ENCODE measurements at regions not wholly inside any gene's neighbourhood (a gene's known extent, or its start where the extent isn't known, plus 50 kb on each side); places are given as distances from the start of the nearest gene placed in this dataset.
"Not testable (repeated sequence)": the region's sequence is repeated elsewhere in the genome, so short reads cannot be mapped to it uniquely, and the experiment has no call there.

DNA sequence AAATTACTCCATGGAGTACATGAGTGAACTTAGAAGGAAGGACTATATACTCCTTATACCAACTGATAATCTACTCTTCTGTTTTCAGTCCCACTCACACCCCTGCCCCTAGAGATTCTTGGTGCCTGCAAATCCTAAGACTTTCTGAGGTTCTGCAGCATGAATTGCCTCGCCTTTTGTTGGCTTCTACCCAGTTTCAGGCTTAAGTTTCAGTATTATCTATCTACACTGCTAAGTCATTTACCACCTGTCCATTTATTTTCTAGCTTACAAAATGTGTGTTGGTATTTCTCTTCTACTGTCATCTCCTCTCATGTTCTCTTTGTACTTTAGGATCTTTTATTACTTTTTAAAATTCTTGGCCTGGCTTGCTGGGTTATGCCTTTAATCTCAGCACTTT, 94.4 kb upstream of the AMOT start:
- Histone ChIP-seq H3K4me3 (replicated peaks; ENCODE audit: insufficient read depth, low read length) (no peak overlapping the region), H3K27ac (replicated peaks) (no peak overlapping the region), H3K27me3 (ENCODE audit: insufficient read depth, poor library complexity, severe bottlenecking) (no peaks in the 10 kb centered on the region)
- DNase-seq (ENCODE audit: low read depth in 1 of 2, low spot score in 1 of 2) = no peak
- TF ChIP-seq POLR2AphosphoS5 (IDR thresholded peaks at IDR 0.05; ENCODE audit: low read depth) (no peak), SPI1 (IDR thresholded peaks at IDR 0.05; ENCODE audit: borderline replicate concordance, low read depth) (no peak), CTCF (IDR thresholded peaks at IDR 0.05; ENCODE audit: insufficient read depth, low read length) (no peak), GABPA (IDR thresholded peaks at IDR 0.05; ENCODE audit: low read depth) (no peak), REST (IDR thresholded peaks at IDR 0.05; ENCODE audit: insufficient replicate concordance, low read depth) (no peak)

DNA sequence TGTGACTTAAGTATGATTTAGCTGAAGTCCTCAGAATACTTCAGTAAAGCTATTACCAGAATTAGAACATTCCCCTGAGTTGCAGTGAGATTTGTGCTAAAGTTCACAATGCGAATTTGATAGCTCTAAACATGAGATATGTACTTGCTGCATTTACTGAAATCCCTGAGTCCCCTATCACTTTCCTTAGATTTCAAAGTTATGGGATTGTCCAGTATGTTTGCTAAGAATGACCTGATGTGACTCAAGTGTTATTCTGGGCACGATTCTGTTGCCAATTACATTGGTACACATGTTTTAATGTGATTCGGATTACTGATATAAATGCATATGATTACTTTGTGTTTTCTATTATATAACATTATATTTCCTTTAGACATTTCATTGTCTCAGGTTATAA, 91.3 kb upstream of the AMOT start:
- DNase-seq (ENCODE audit: low read depth in 1 of 2, low spot score in 1 of 2) = no peak
- no peak for TF ChIP-seq CTCF (IDR thresholded peaks at IDR 0.05; ENCODE audit: insufficient read depth, low read length)
- TF ChIP-seq POLR2AphosphoS5 (IDR thresholded peaks at IDR 0.05; ENCODE audit: low read depth) = no peak
- TF ChIP-seq REST (IDR thresholded peaks at IDR 0.05; ENCODE audit: insufficient replicate concordance, low read depth) = no peak
- no peak for TF ChIP-seq SPI1 (IDR thresholded peaks at IDR 0.05; ENCODE audit: borderline replicate concordance, low read depth)
- TF ChIP-seq GABPA (IDR thresholded peaks at IDR 0.05; ENCODE audit: low read depth) = no peak
- Histone ChIP-seq H3K4me3 (replicated peaks; ENCODE audit: insufficient read depth, low read length) (no peak overlapping the region), H3K27me3 (ENCODE audit: insufficient read depth, poor library complexity, severe bottlenecking) (no peaks in the 10 kb centered on the region), H3K27ac (replicated peaks) (no peak overlapping the region)

GRCh38 chrX:112931478-112931877, 90.8 kb upstream of the AMOT start:
- Histone ChIP-seq H3K4me3 (replicated peaks; ENCODE audit: insufficient read depth, low read length) (no peak overlapping the region), H3K27me3 (ENCODE audit: insufficient read depth, poor library complexity, severe bottlenecking) (no peaks in the 10 kb centered on the region), H3K27ac (replicated peaks) (no peak overlapping the region)
- TF ChIP-seq POLR2AphosphoS5 (IDR thresholded peaks at IDR 0.05; ENCODE audit: low read depth) (no peak), GABPA (IDR thresholded peaks at IDR 0.05; ENCODE audit: low read depth) (no peak), REST (IDR thresholded peaks at IDR 0.05; ENCODE audit: insufficient replicate concordance, low read depth) (no peak), CTCF (IDR thresholded peaks at IDR 0.05; ENCODE audit: insufficient read depth, low read length) (no peak), SPI1 (IDR thresholded peaks at IDR 0.05; ENCODE audit: borderline replicate concordance, low read depth) (no peak)
- DNase-seq (ENCODE audit: low read depth in 1 of 2, low spot score in 1 of 2) = no peak

- H3K27ac ChIP-seq (replicated peaks); H3K27me3 ChIP-seq (ENCODE audit: insufficient read depth, poor library complexity, severe bottlenecking); H3K4me3 ChIP-seq (replicated peaks; ENCODE audit: insufficient read depth, low read length); DNase-seq (ENCODE audit: low read depth in 1 of 2, low spot score in 1 of 2): not testable (repeated sequence)
Observed at GRCh38 chrX:112923381-112923780, 82.8 kb upstream of the AMOT start.
